Osteoblast (primary cell): ENCODE measurements at regions not wholly inside any gene's neighbourhood (a gene's known extent, or its start where the extent isn't known, plus 50 kb on each side); places are given as distances from the start of the nearest gene placed in this dataset.

ENCODE experiments used
- DNase-seq: peaks from one replicate; pipeline ENCODE4 v3.0.0; 2011; ENCODE audit warnings: low spot score, mixed read lengths; ENCODE audit not compliant: insufficient read length; ENCODE audit errors: missing footprints
- H2AFZ ChIP-seq: 2 replicates; pipeline ENCODE4 v1.6.0; 2011; ENCODE audit warnings: mild to moderate bottlenecking, low read length
- H3K27ac ChIP-seq: 2 replicates; pipeline ENCODE4 v1.5.1; 2011; ENCODE audit warnings: mild to moderate bottlenecking, low read depth, low read length, moderate library complexity
- H3K27me3 ChIP-seq: 2 replicates; pipeline ENCODE4 v1.6.0; 2012; ENCODE audit warnings: mild to moderate bottlenecking, control low read depth, inconsistent platforms, low read length, moderate library complexity; ENCODE audit not compliant: insufficient read depth
- H3K36me3 ChIP-seq: 2 replicates; pipeline ENCODE4 v1.5.1; 2011; ENCODE audit warnings: mild to moderate bottlenecking, low read length, control low read depth, moderate library complexity; ENCODE audit not compliant: insufficient read depth
- H3K4me1 ChIP-seq: 2 replicates; pipeline ENCODE4 v1.5.1; 2011; ENCODE audit warnings: mild to moderate bottlenecking, low read length, control low read depth, moderate library complexity; ENCODE audit not compliant: insufficient read depth
- H3K4me2 ChIP-seq: 2 replicates; pipeline ENCODE4 v1.6.0; 2011; ENCODE audit warnings: mild to moderate bottlenecking, low read length; ENCODE audit not compliant: insufficient read depth
- H3K4me3 ChIP-seq: fragments of 200-600 bp; sonication (generic); 3 replicates; pipeline ENCODE4 v1.5.1; 2012; ENCODE audit warnings: mild to moderate bottlenecking, low read length, inconsistent platforms; ENCODE audit not compliant: insufficient read depth
- H3K79me2 ChIP-seq: 2 replicates; pipeline ENCODE4 v1.6.0; 2012; ENCODE audit warnings: mild to moderate bottlenecking, low read length, control low read depth, inconsistent platforms; ENCODE audit not compliant: insufficient read depth
- H3K9me3 ChIP-seq: 2 replicates; pipeline ENCODE4 v1.5.1; 2011; ENCODE audit warnings: low read depth, low read length, control low read depth
- H4K20me1 ChIP-seq: 2 replicates; pipeline ENCODE4 v1.6.0; 2012; ENCODE audit warnings: mild to moderate bottlenecking, low read length, control low read depth; ENCODE audit not compliant: insufficient read depth
- TF ChIP-seq, protein P1 (sequence below): IDR thresholded peaks from 2 replicates; pipeline ENCODE4 v1.5.1; 2011; ENCODE audit warnings: mild to moderate bottlenecking, low read depth, low read length, moderate library complexity; ENCODE audit errors: extremely low read depth

DNA sequence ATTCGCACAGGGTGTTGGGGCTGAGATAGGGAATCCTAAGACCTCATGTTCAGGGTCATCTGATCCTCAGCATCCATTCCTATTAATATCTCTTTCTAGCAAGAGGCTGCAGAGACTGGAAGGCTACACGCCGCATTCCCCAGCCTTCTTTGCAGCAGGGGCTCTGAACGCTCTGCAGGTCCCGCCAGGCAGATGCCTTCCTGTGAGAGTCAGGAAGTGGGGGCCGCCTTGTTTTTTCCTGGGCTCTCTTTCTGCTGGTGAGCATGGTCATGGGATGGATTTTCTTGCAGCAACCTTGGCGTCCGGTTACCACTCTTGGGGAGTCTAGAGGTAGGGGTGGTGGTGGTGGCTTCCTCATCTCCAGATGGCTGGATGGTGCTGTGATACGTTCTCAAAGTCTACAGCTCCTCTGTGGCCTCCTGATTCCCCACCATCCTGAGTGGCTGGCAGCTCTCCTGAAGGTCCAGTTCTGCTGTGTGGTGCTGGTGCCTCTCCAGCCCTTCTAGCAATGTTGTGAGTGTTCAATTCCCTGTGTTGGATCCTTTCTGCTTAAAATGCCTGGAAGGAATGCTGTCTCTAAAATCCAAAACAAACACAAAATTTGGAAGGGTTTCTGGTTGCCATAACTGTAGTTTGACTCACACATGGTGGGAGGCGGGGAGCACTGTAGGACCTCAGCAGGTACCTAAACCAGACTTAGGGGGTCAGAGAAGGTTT lies 111.9 kb downstream of the CEBPB start:
- Histone ChIP-seq H3K79me2 (no peaks in the 10 kb centered on the region), H3K4me3 (no peak overlapping the region), H3K9me3 (no peaks in the 10 kb centered on the region), H3K27ac (peak overlapping the region; percentile 81), H4K20me1 (no peaks in the 10 kb centered on the region), H2AFZ (no peak overlapping the region), H3K4me2 (peak overlapping the region; percentile 44), H3K36me3 (no peaks in the 10 kb centered on the region), H3K27me3 (no peaks in the 10 kb centered on the region), H3K4me1 (peaks cover 51% of the 10 kb centered on the region)
- peak; percentile 88 for DNase-seq
- TF ChIP-seq, protein P1, sequence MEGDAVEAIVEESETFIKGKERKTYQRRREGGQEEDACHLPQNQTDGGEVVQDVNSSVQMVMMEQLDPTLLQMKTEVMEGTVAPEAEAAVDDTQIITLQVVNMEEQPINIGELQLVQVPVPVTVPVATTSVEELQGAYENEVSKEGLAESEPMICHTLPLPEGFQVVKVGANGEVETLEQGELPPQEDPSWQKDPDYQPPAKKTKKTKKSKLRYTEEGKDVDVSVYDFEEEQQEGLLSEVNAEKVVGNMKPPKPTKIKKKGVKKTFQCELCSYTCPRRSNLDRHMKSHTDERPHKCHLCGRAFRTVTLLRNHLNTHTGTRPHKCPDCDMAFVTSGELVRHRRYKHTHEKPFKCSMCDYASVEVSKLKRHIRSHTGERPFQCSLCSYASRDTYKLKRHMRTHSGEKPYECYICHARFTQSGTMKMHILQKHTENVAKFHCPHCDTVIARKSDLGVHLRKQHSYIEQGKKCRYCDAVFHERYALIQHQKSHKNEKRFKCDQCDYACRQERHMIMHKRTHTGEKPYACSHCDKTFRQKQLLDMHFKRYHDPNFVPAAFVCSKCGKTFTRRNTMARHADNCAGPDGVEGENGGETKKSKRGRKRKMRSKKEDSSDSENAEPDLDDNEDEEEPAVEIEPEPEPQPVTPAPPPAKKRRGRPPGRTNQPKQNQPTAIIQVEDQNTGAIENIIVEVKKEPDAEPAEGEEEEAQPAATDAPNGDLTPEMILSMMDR: no peak

DNA sequence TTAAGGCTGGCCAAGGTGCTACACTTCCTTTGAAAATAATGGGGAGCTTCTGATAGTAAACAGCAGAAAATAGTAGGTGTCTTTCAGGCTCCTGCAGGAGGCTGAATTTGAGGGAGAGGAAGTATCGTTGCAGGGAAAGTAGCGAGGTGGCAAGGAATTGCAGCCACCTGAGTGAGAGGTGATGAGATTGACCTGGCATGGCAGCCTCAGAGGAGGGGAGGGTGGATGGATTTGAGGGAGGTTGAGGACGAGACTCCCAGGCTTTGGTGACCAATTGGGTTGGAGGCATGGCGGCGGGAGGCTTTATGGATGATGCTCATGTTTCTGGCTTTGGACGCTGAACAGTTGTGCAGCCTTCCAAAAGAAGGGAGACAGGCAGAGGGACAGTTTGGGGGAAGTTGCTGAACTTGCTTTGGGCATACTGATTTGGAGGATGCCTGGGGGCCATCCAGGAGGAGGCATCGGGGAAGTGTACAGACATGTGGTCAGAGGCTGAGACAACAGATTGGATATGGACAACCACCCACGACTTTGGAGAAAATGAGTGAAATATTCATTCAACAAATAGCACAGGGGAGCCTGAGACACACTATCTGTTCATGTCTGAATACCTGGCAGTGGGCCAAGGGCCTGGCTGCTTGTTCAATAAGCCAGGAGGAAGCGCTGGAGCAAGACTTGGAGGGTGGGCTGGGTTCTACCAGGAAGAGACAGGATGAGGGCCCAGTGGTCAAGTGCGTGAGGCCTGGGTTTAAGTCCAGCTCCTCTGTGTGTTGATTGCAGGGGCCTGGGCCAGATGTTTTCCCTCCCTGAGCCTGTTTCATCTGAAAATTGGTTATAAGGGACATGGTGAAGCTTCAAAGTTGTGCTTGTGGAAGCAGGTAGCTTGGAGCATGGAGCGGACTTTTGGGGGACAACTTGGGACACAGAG lies 113.2 kb downstream of the CEBPB start:
- Histone ChIP-seq H3K27me3 (no peaks in the 10 kb centered on the region), H2AFZ (peak overlapping the region; percentile 40), H3K4me3 (no peak overlapping the region), H3K4me1 (peaks cover 57% of the 10 kb centered on the region), H3K79me2 (no peaks in the 10 kb centered on the region), H3K4me2 (peak overlapping the region; percentile 39), H3K36me3 (no peaks in the 10 kb centered on the region), H3K9me3 (no peaks in the 10 kb centered on the region), H3K27ac (peak overlapping the region; percentile 100), H4K20me1 (no peaks in the 10 kb centered on the region)
- TF ChIP-seq, protein P1: no peak
- DNase-seq: peak; percentile 56

DNA sequence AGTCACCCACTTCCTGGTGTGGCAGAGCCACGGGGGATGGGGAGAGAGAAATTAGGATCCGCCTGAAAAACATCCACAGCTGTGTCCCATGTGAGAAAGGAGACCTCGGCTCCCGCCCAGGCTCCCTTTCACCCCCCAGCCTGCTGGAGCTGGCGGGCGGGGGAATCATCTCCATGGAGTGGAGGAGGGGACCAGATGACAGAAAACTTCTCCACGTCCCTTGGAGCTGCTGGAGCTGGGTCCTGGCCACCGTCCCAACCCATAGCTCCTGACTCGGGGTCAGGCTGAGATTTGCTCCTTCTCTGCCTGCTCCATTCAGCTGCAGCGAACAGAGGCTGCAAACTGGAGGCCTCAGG lies 113.8 kb downstream of the CEBPB start:
- Histone ChIP-seq H3K4me3 (peak overlapping the region; percentile 4), H3K36me3 (no peaks in the 10 kb centered on the region), H3K4me1 (peaks cover 64% of the 10 kb centered on the region), H3K27ac (peak overlapping the region; percentile 100), H4K20me1 (no peaks in the 10 kb centered on the region), H3K79me2 (no peaks in the 10 kb centered on the region), H3K9me3 (no peaks in the 10 kb centered on the region), H3K4me2 (peak overlapping the region; percentile 39), H3K27me3 (no peaks in the 10 kb centered on the region), H2AFZ (peak overlapping the region; percentile 40)
- DNase-seq: peak; percentile 73
- TF ChIP-seq, protein P1: no peak
